ENCODE measurements at regions not wholly inside any gene's neighbourhood (a gene's known extent, or its start where the extent isn't known, plus 50 kb on each side); places are given as distances from the start of the nearest gene placed in this dataset.

- TF ChIP-seq JUN (IDR thresholded peaks at IDR 0.05; ENCODE audit: low read depth, low read length) (no peak), SAP30 (IDR thresholded peaks at IDR 0.05; ENCODE audit: insufficient read depth, insufficient replicate concordance, low read length) (no peak), SRF (IDR thresholded peaks at IDR 0.05; ENCODE audit: low read depth, low read length) (no peak), SIX5 (IDR thresholded peaks at IDR 0.05; ENCODE audit: low read depth, low read length) (no peak)
Observed at GRCh38 chr12:111215881-111216280, 153.0 kb downstream of the PHETA1 start (continued).
